HCT116 (cell line): ENCODE measurements at regions not wholly inside any gene's neighbourhood (a gene's known extent, or its start where the extent isn't known, plus 50 kb on each side); places are given as distances from the start of the nearest gene placed in this dataset.

ENCODE experiments used
- ATAC-seq: fragments of 200-7000 bp; cut with Tn5 transposase; 2 replicates; pipeline ENCODE4 v1.9.1; 2020; ENCODE audit warnings: mild to moderate bottlenecking, moderate library complexity
- BruUV-seq: library from RNA; stranded (reverse); fragments of 400-500 nt; replicated peaks from 2 replicates; lab custom pipeline; 2021; lab: Mats Ljungman, UMichigan
- CTCF ChIA-PET: fragments of 300-600 bp; sonication (Branson Sonifier 250); formaldehyde crosslinking; loops from one replicate; lab custom pipeline; 2021; ENCODE audit warnings: antibody characterized with exemption; lab: Charles Lee
- POLR2A ChIA-PET: fragments of 300-600, 350-600 bp; sonication (Branson Sonifier 250); formaldehyde crosslinking; loops from one replicate; lab custom pipeline; 2021; ENCODE audit warnings: antibody characterized with exemption; lab: Charles Lee
- RAD21 ChIA-PET, 2 experiments: fragments of 300-600 bp; sonication (Branson Sonifier 250); formaldehyde crosslinking; loops; one replicate each; lab custom pipeline; 2023; ENCODE audit warnings: low total read pairs in 2 of 2; ENCODE audit not compliant: uncharacterized antibody in 2 of 2, unreplicated experiment in 2 of 2, low non-redundant PET in 1 of 2; lab: Charles Lee
- DNase-seq: peaks from one replicate; pipeline ENCODE4 v3.0.0-alpha.2; 2010; ENCODE audit warnings: low read depth, low spot score
- H2AFZ ChIP-seq: fragments of 200-600 bp; shearing (Covaris generic), sonication (generic); 2 replicates; pipeline ENCODE4 v1.6.1; 2017; ENCODE audit warnings: low read depth, mixed run types, mixed read lengths, antibody characterized with exemption, low read length; ENCODE audit not compliant: poor library complexity, severe bottlenecking
- H3K27ac ChIP-seq: 2 replicates; pipeline ENCODE4 v1.5.1; 2012; ENCODE audit warnings: low read depth, low read length
- H3K27me3 ChIP-seq: fragments of 200-600 bp; sonication (generic); 2 replicates; pipeline ENCODE4 v1.6.1; 2016; ENCODE audit warnings: mixed run types, low read length, mixed read lengths; ENCODE audit not compliant: insufficient read depth
- H3K36me3 ChIP-seq, 2 experiments: fragments of 200-500 bp in 1 of 2; fragments of 200-600 bp in 1 of 2; sonication (Bioruptor generic) in 1 of 2; sonication (generic) in 1 of 2; 2 replicates each; pipeline versions ENCODE4 v1.5.1 to v1.6.1; 2014 to 2016; ENCODE audit warnings: low read length in 2 of 2, inconsistent platforms in 1 of 2, mixed read lengths in 1 of 2, mixed run types in 1 of 2; ENCODE audit not compliant: insufficient read depth in 2 of 2, control insufficient read depth in 1 of 2
- H3K4me1 ChIP-seq, 2 experiments: fragments of 200-600 bp in 1 of 2; sonication (generic) in 1 of 2; 2 replicates each; pipeline versions ENCODE4 v1.5.1 to v1.6.1; 2012 to 2017; ENCODE audit warnings: low read length in 2 of 2, inconsistent platforms in 1 of 2, mild to moderate bottlenecking in 1 of 2, mixed read lengths in 1 of 2, mixed run types in 1 of 2, moderate library complexity in 1 of 2; ENCODE audit not compliant: insufficient read depth in 2 of 2, control insufficient read depth in 1 of 2
- H3K4me2 ChIP-seq: fragments of 200-600 bp; sonication (generic); 2 replicates; pipeline ENCODE4 v1.6.1; 2017; ENCODE audit warnings: mixed run types, low read length, mixed read lengths
- H3K4me3 ChIP-seq, 2 experiments: fragments of 200-600 bp in 1 of 2; sonication (generic) in 1 of 2; replicated peaks in 1 of 2; 2 replicates each; pipeline ENCODE4 v1.5.1; 2011 to 2016; ENCODE audit warnings: low read length in 2 of 2, control low read depth in 1 of 2, low read depth in 1 of 2, mild to moderate bottlenecking in 1 of 2, mixed read lengths in 1 of 2, mixed run types in 1 of 2
- H3K79me2 ChIP-seq: fragments of 200-600 bp; sonication (generic); 2 replicates; pipeline ENCODE4 v1.6.1; 2017; ENCODE audit warnings: mild to moderate bottlenecking, mixed run types, low read length, moderate library complexity, mixed read lengths; ENCODE audit not compliant: insufficient read depth
- H3K9ac ChIP-seq: fragments of 200-600 bp; sonication (generic); 2 replicates; pipeline ENCODE4 v1.6.1; 2016; ENCODE audit warnings: low read length, mixed read lengths
- H3K9me2 ChIP-seq: fragments of 200-600 bp; sonication (generic), shearing (Covaris generic); 2 replicates; pipeline ENCODE4 v1.6.1; 2017; ENCODE audit warnings: mixed run types, mild to moderate bottlenecking, moderate library complexity; ENCODE audit not compliant: insufficient read depth
- H3K9me3 ChIP-seq, 2 experiments: fragments of 200-500 bp in 1 of 2; fragments of 200-600 bp in 1 of 2; sonication (Bioruptor generic) in 1 of 2; sonication (generic) in 1 of 2; 2 replicates each; pipeline ENCODE4 v1.6.1; 2014 to 2017; ENCODE audit warnings: low read length in 2 of 2, mixed read lengths in 2 of 2, inconsistent platforms in 1 of 2, low read depth in 1 of 2, mild to moderate bottlenecking in 1 of 2, mixed run types in 1 of 2, moderate library complexity in 1 of 2; ENCODE audit not compliant: control insufficient read depth in 1 of 2, insufficient read depth in 1 of 2
- H4K20me1 ChIP-seq: fragments of 200-600 bp; sonication (generic), shearing (Covaris generic); 2 replicates; pipeline ENCODE4 v1.6.1; 2017; ENCODE audit warnings: mixed run types, mild to moderate bottlenecking, moderate library complexity; ENCODE audit not compliant: insufficient read depth
- ATF3 ChIP-seq: IDR thresholded peaks from 2 replicates; pipeline ENCODE4 v1.6.1; 2012
- CBX3 ChIP-seq: IDR thresholded peaks from 2 replicates; pipeline ENCODE4 v1.6.1; 2012; ENCODE audit warnings: low read depth
- CEBPB ChIP-seq: IDR thresholded peaks from 2 replicates; pipeline ENCODE4 v1.6.1; 2012; ENCODE audit warnings: low read depth
- EGR1 ChIP-seq: IDR thresholded peaks from 2 replicates; pipeline ENCODE4 v1.6.1; 2012; ENCODE audit warnings: low read depth
- EZH2 ChIP-seq: fragments of 200-600 bp; sonication (generic); IDR thresholded peaks from 2 replicates; pipeline ENCODE4 v1.6.1; 2017; ENCODE audit warnings: antibody characterized with exemption, mixed run types
- EZH2phosphoT487 ChIP-seq: fragments of 200-600 bp; IDR thresholded peaks from 2 replicates; pipeline ENCODE4 v1.6.1; 2018; ENCODE audit warnings: antibody characterized with exemption, borderline replicate concordance
- FOSL1 ChIP-seq: IDR thresholded peaks from 2 replicates; pipeline ENCODE4 v1.6.1; 2012; ENCODE audit warnings: low read depth
- JUND ChIP-seq: IDR thresholded peaks from 2 replicates; pipeline ENCODE4 v1.6.1; 2012
- MAX ChIP-seq: IDR thresholded peaks from 2 replicates; pipeline ENCODE4 v1.6.1; 2012
- POLR2A ChIP-seq: IDR thresholded peaks from 2 replicates; pipeline ENCODE4 v1.7.0; 2011; ENCODE audit warnings: borderline replicate concordance; ENCODE audit not compliant: insufficient read depth, insufficient read length; ENCODE audit errors: extremely low read depth
- RAD21 ChIP-seq: IDR thresholded peaks from 2 replicates; pipeline ENCODE4 v1.6.1; 2012; ENCODE audit warnings: low read depth, mild to moderate bottlenecking
- SP1 ChIP-seq: IDR thresholded peaks from 2 replicates; pipeline ENCODE4 v1.6.1; 2012; ENCODE audit warnings: low read depth
- SRF ChIP-seq: IDR thresholded peaks from 2 replicates; pipeline ENCODE4 v1.6.1; 2012; ENCODE audit warnings: low read depth
- TCF7L2 ChIP-seq: IDR thresholded peaks from 2 replicates; pipeline ENCODE4 v1.7.0; 2011; ENCODE audit warnings: borderline replicate concordance, inconsistent platforms; ENCODE audit not compliant: insufficient read depth, insufficient read length; ENCODE audit errors: extremely low read depth
- ZBTB33 ChIP-seq: IDR thresholded peaks from 2 replicates; pipeline ENCODE4 v1.6.1; 2011; ENCODE audit warnings: mild to moderate bottlenecking, low read length, moderate library complexity; ENCODE audit not compliant: insufficient replicate concordance; ENCODE audit errors: extremely low read depth
- ZNF274 ChIP-seq: fragments of 200-500 bp; sonication (Bioruptor generic); IDR thresholded peaks from 2 replicates; pipeline ENCODE4 v1.6.1; 2014; ENCODE audit warnings: mild to moderate bottlenecking, low read depth, low read length, inconsistent platforms
- intact Hi-C: fragments of 100-400 bp; cut with micrococcal nuclease; formaldehyde crosslinking; loops from 2 replicates; pipeline ENCODE4 v1.10.0; 2022

DNA sequence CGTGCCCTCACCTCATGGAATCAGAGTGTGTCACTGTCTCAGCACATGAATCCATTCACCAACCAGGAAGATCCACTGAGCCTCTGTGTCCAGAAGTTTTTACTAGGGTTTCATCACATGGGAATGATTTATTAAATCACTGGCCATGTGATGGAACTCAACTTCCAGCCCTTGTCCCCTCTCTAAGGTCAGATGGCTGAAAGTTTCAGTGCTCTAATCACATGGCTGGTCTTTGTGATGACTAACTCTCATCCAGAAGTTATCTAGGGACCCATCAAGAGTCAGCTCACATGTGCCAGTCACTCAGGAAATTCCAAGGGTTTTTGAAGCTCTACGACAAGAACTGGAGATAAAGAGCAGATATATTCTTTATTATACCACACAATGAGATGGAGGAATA lies 140.5 kb upstream of the GYPC start:
- Histone ChIP-seq H3K27me3 (no peaks in the 10 kb centered on the region), H2AFZ (no peak overlapping the region)
- TF ChIP-seq RAD21 = no peak
- TF ChIP-seq TCF7L2 = no peak
- no peak for TF ChIP-seq EZH2phosphoT487
- no peak for TF ChIP-seq SP1
- no peak for TF ChIP-seq CBX3
- no peak for TF ChIP-seq ZBTB33
- TF ChIP-seq EZH2 = no peak
- TF ChIP-seq FOSL1 = no peak
- TF ChIP-seq SRF = no peak
- TF ChIP-seq, all 23 proteins: peak for 0
- H3K79me2 ChIP-seq = no peaks in the 10 kb centered on the region
- no peaks in the 10 kb centered on the region for H3K4me1 ChIP-seq
- no peak overlapping the region for H3K4me3 ChIP-seq
- no TSS peak for BruUV-seq
- CTCF ChIA-PET = interaction anchor here (1.5 kb wide), 1 partner anchor 13 kb away, joined by 3 read pairs; no protein-coding TSS in a partner anchor
- no peaks in the 10 kb centered on the region for H4K20me1 ChIP-seq
- no peaks in the 10 kb centered on the region for H3K9me2 ChIP-seq
- DNase-seq (no peak), ATAC-seq (no peak)
- POLR2A ChIA-PET = no interaction called here
- no peaks in the 10 kb centered on the region for H3K9me3 ChIP-seq
- intact Hi-C loops = no loop called here
- H3K4me2 ChIP-seq = no peak overlapping the region
- H3K36me3 ChIP-seq = no peaks in the 10 kb centered on the region
- no peak overlapping the region for H3K27ac ChIP-seq
- RAD21 ChIA-PET = no interaction called here
- H3K9ac ChIP-seq = no peak overlapping the region

- POLR2A ChIA-PET = no interaction called here
- Histone ChIP-seq H3K79me2 (no peaks in the 10 kb centered on the region), H3K4me3 (no peak overlapping the region), H3K9ac (no peak overlapping the region), H2AFZ (no peak overlapping the region), H3K9me3 (no peaks in the 10 kb centered on the region), H3K9me2 (no peaks in the 10 kb centered on the region), H3K27me3 (no peaks in the 10 kb centered on the region), H3K4me2 (no peak overlapping the region), H3K4me1 (no peaks in the 10 kb centered on the region), H3K27ac (no peak overlapping the region), H4K20me1 (no peaks in the 10 kb centered on the region), H3K36me3 (no peaks in the 10 kb centered on the region)
- DNase-seq (no peak), ATAC-seq (no peak)
- no TSS peak for BruUV-seq
- CTCF ChIA-PET = no interaction called here
- intact Hi-C loops = no loop called here
- RAD21 ChIA-PET = no interaction called here
- TF ChIP-seq ATF3 (no peak), ZNF274 (no peak), EZH2 (no peak), CBX3 (no peak), TCF7L2 (no peak), JUND (no peak), ZBTB33 (no peak), POLR2A (no peak), CEBPB (no peak), EGR1 (no peak), MAX (no peak), SP1 (no peak), RAD21 (no peak)
Measured at GRCh38 chr2:126518196-126518595, 137.8 kb upstream of the GYPC start.
